ENCODE measurements at regions not wholly inside any gene's neighbourhood (a gene's known extent, or its start where the extent isn't known, plus 50 kb on each side); places are given as distances from the start of the nearest gene placed in this dataset.

DNA sequence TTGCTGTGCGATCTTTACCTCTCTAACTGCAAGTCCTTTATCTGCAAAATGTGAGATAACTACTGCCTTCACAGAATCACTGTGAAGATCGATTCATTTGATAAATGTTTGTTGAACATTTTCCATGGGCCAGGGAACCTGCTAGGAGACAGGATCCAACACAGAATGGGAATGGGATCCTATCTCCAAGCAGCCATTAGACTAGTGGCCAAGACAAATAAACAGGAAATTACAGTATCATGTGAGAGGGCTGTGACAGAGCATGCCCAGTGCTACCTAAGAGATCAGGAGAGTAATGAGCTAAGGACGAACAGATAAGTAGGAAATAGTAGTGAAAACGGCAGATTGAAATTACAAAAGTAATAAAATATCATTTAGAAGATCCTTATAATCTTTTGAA is 105.7 kb downstream of the GRIN2B start:
- Mint-ChIP-seq H3K27ac (no peak overlapping the region), H3K4me3 (no peak overlapping the region), H3K9me3 (no peaks in the 10 kb centered on the region), H3K36me3 (no peaks in the 10 kb centered on the region), H3K27me3 (no peaks in the 10 kb centered on the region), H3K4me1 (no peaks in the 10 kb centered on the region)
- DNase-seq: no peak
- CTCF ChIA-PET: interaction anchor here (1.0 kb wide), 1 partner anchor 12 kb away, joined by 3 read pairs; no protein-coding TSS in a partner anchor

GRCh38 chr12:13870255-13870654 is 111.1 kb downstream of the GRIN2B start:
- CTCF ChIA-PET: no interaction called here
- Mint-ChIP-seq H3K27ac (no peak overlapping the region), H3K4me3 (no peak overlapping the region), H3K9me3 (no peaks in the 10 kb centered on the region), H3K27me3 (no peaks in the 10 kb centered on the region), H3K4me1 (no peaks in the 10 kb centered on the region), H3K36me3 (no peaks in the 10 kb centered on the region)
- DNase-seq: no peak

GRCh38 chr12:13864081-13864673 is 117.2 kb downstream of the GRIN2B start:
- Mint-ChIP-seq H3K36me3 (no peaks in the 10 kb centered on the region), H3K27me3 (peaks cover 7% of the 10 kb centered on the region), H3K27ac (no peak overlapping the region), H3K4me1 (no peaks in the 10 kb centered on the region), H3K4me3 (no peak overlapping the region), H3K9me3 (no peaks in the 10 kb centered on the region)
- peak; percentile 69 for DNase-seq
- CTCF ChIA-PET: interaction anchor here (0.9 to 2.0 kb wide), 5 partner anchors 12 to 303 kb away, joined by 3 to 16 read pairs (median 4); no protein-coding TSS in a partner anchor

GRCh38 chr12:13857750-13858149 is 123.7 kb downstream of the GRIN2B start:
- no peaks in the 10 kb centered on the region for H3K36me3 Mint-ChIP-seq
- H3K27me3 Mint-ChIP-seq: peaks cover 1% of the 10 kb centered on the region
- CTCF ChIA-PET: no interaction called here
- no peak overlapping the region for H3K4me3 Mint-ChIP-seq
- H3K9me3 Mint-ChIP-seq: no peaks in the 10 kb centered on the region
- DNase-seq: no peak
- no peaks in the 10 kb centered on the region for H3K4me1 Mint-ChIP-seq
- no peak overlapping the region for H3K27ac Mint-ChIP-seq

- CTCF ChIA-PET: no interaction called here
- Mint-ChIP-seq H3K4me1 (no peaks in the 10 kb centered on the region), H3K36me3 (no peaks in the 10 kb centered on the region), H3K9me3 (no peaks in the 10 kb centered on the region), H3K27ac (no peak overlapping the region), H3K4me3 (no peak overlapping the region), H3K27me3 (no peaks in the 10 kb centered on the region)
- no peak for DNase-seq
Measured at GRCh38 chr12:13853471-13853870, 127.9 kb downstream of the GRIN2B start.

- H3K4me3 Mint-ChIP-seq: no peak overlapping the region
- H3K36me3 Mint-ChIP-seq: no peaks in the 10 kb centered on the region
- H3K27me3 Mint-ChIP-seq: peaks cover 4% of the 10 kb centered on the region
- H3K4me1 Mint-ChIP-seq: no peaks in the 10 kb centered on the region
- CTCF ChIA-PET: interaction anchor here (1.0 kb wide), 1 partner anchor 865 kb away, joined by 3 read pairs; no protein-coding TSS in a partner anchor
- no peak overlapping the region for H3K27ac Mint-ChIP-seq
- no peaks in the 10 kb centered on the region for H3K9me3 Mint-ChIP-seq
- DNase-seq: no peak
Measured at GRCh38 chr12:13851828-13852227, 129.6 kb downstream of the GRIN2B start.

DNA sequence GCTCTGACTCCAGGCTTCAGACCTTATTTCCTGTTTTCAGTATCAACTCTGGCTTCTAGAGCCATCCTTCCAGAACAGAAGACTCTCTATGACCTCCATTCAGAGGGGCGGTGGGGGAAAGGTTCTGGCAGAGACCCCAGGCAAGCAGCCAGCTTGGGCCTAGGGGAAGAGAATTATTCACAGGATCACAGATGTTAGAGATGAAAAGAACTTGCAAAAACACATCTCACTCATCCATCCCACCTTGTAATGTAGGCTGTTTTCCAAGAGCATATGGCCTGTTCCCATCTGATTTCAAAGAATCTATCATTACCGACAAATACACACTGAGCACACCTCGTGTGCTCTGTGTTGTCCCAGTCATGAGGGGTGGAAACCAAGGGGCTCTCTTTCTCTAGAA is 131.9 kb downstream of the GRIN2B start:
- CTCF ChIA-PET: no interaction called here
- H3K4me1 Mint-ChIP-seq: no peaks in the 10 kb centered on the region
- H3K4me3 Mint-ChIP-seq: no peak overlapping the region
- H3K27ac Mint-ChIP-seq: no peak overlapping the region
- H3K27me3 Mint-ChIP-seq: peaks cover 4% of the 10 kb centered on the region
- H3K9me3 Mint-ChIP-seq: no peaks in the 10 kb centered on the region
- no peak for DNase-seq
- H3K36me3 Mint-ChIP-seq: no peaks in the 10 kb centered on the region

DNA sequence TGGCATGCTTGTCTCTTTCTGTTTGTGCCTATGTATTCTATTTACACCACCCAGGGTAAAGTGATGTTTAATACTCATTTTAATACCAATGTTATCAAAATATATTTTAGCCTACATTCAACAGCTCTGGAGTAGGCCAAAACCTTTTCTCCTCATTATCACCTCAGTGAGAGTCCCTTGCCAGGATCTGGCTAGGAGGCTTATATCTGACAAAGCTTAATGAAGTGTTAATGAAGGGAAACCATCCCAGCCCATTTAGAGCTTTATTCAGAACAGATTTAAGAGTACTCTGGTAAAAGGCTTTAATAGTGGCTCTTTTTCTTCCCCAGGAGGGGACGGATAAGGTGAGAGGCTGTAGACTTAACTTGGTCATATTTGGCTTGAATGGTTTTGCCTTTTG is 137.6 kb downstream of the GRIN2B start:
- H3K9me3 Mint-ChIP-seq: no peaks in the 10 kb centered on the region
- no peak for DNase-seq
- H3K4me1 Mint-ChIP-seq: no peaks in the 10 kb centered on the region
- H3K27ac Mint-ChIP-seq: no peak overlapping the region
- peaks cover 4% of the 10 kb centered on the region for H3K27me3 Mint-ChIP-seq
- CTCF ChIA-PET: no interaction called here
- no peak overlapping the region for H3K4me3 Mint-ChIP-seq
- no peaks in the 10 kb centered on the region for H3K36me3 Mint-ChIP-seq

GRCh38 chr12:13841358-13841757 is 140.0 kb downstream of the GRIN2B start:
- no peaks in the 10 kb centered on the region for H3K36me3 Mint-ChIP-seq
- DNase-seq: no peak
- H3K27me3 Mint-ChIP-seq: no peaks in the 10 kb centered on the region
- H3K27ac Mint-ChIP-seq: no peak overlapping the region
- no peaks in the 10 kb centered on the region for H3K4me1 Mint-ChIP-seq
- H3K9me3 Mint-ChIP-seq: no peaks in the 10 kb centered on the region
- CTCF ChIA-PET: no interaction called here
- no peak overlapping the region for H3K4me3 Mint-ChIP-seq

DNA sequence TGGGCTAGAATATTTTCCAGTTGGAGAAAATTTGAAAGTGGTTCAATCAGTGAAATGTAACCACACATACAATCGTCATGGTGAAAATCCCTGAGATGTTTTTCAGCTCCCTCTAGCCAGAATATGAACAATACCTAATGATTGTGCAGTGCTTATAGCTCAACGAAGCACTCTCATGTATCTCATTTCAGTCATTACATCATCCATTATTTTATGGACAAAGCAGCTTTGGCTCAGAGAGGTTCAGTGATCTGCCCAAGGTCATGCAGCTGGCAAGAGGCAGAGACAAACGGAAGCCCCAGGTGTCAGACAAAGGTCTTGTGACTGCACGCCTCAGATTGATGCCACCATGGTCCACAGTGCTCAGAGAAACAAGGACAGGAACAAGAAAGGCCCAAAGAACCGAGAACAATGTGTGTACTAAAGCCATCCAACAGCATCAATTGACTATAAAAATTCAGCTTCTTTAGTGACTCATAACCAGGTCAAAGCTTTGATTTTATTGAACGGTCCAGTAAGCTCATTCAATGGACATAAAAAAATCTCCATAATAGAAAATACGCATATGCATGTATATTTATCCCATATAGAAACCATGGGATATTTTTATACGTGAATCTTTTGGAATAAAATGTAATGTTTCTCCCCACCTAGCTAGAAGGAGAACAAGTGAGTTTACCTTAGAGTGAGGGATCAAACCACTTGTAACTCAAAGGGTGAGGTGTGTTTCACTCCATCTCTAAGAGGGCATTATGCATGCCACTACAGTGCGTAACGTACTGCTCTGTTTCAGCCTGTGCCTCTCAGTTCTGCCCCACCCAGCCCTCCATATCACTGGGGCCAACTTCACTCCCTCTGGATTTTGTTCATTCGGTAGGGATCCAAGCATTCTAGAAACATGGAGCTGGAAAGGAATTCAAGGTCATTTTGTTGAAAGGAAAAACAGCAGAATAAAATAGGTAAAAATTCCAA is 141.8 kb downstream of the GRIN2B start:
- no peaks in the 10 kb centered on the region for H3K36me3 Mint-ChIP-seq
- no peaks in the 10 kb centered on the region for H3K27me3 Mint-ChIP-seq
- H3K4me3 Mint-ChIP-seq: no peak overlapping the region
- H3K4me1 Mint-ChIP-seq: no peaks in the 10 kb centered on the region
- CTCF ChIA-PET: no interaction called here
- no peak for DNase-seq
- no peaks in the 10 kb centered on the region for H3K9me3 Mint-ChIP-seq
- no peak overlapping the region for H3K27ac Mint-ChIP-seq

- H3K4me3 Mint-ChIP-seq: no peak overlapping the region
- CTCF ChIA-PET: no interaction called here
Measured at GRCh38 chr12:13836099-13836498, 145.3 kb downstream of the GRIN2B start.

DNA sequence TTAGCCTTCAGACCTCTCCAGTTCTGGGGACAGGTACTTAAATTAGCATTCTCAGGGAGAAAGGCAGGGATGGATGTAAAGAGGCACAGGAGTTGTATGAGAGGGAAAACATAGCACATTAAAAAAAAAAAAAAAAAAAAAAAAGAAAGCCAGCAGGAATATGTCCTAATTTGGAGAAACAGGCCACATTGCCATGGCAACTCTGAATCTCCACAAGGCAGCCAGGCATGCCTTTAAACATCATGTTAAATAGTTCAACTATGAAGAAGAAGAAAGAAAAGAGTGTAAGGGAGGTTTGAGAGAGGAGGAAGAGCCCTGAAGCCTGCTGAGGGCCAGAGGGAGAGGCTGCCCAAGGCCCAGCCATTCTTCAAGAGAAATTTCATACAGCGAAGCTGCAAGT is 145.8 kb downstream of the GRIN2B start:
- Mint-ChIP-seq H3K27ac (no peak overlapping the region), H3K27me3 (no peaks in the 10 kb centered on the region), H3K4me3 (no peak overlapping the region), H3K36me3 (no peaks in the 10 kb centered on the region), H3K4me1 (no peaks in the 10 kb centered on the region), H3K9me3 (no peaks in the 10 kb centered on the region)
- CTCF ChIA-PET: no interaction called here
- no peak for DNase-seq

More at GRCh38 chr12:13836099-13836498, 145.3 kb downstream of the GRIN2B start:
- no peak for DNase-seq
- Mint-ChIP-seq H3K27me3 (no peaks in the 10 kb centered on the region), H3K4me1 (no peaks in the 10 kb centered on the region), H3K9me3 (no peaks in the 10 kb centered on the region), H3K36me3 (no peaks in the 10 kb centered on the region), H3K27ac (no peak overlapping the region)

DNA sequence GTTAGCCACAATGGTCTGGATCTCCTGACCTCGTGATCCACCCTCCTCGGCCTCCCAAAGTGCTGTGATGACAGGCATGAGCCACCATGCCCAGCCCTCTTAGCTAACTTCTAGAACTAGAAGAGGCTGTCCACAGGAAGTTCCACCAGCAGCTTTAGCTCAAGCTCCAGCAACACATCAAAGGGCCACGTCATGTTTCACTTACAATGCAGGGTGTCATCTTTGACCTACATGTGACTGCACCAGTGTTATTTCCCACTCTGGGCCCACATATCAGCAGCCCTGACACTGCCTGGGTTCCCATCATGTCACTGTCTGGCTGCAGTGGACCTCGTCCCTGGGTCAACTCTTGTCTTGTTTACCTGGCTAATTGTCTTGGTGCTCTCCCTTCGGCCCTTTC is 147.2 kb downstream of the GRIN2B start:
- Mint-ChIP-seq H3K27ac (no peak overlapping the region), H3K36me3 (no peaks in the 10 kb centered on the region), H3K27me3 (no peaks in the 10 kb centered on the region), H3K4me3 (no peak overlapping the region), H3K4me1 (no peaks in the 10 kb centered on the region), H3K9me3 (no peaks in the 10 kb centered on the region)
- no peak for DNase-seq
- CTCF ChIA-PET: no interaction called here

DNA sequence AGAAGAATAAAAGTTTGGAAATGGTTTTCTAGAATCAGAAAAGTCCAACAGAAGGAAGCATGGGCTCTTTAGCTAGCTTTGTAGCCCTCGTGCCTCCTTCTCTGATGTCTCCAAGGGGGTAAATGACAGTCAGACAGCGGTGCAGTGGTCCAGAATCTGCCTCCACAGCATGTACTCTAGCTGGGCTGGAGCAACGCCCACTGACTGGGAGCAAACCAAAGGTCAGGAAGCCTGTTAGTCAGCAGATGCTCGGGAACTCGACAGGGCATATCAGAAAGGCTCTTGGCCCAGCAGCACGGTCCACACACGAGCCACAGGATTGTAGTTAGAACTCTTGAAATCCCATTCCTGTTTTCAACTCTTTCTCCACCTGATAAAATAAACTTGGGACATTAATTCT is 164.3 kb downstream of the GRIN2B start:
- Mint-ChIP-seq H3K36me3 (no peaks in the 10 kb centered on the region), H3K4me1 (no peaks in the 10 kb centered on the region), H3K9me3 (no peaks in the 10 kb centered on the region)

DNA sequence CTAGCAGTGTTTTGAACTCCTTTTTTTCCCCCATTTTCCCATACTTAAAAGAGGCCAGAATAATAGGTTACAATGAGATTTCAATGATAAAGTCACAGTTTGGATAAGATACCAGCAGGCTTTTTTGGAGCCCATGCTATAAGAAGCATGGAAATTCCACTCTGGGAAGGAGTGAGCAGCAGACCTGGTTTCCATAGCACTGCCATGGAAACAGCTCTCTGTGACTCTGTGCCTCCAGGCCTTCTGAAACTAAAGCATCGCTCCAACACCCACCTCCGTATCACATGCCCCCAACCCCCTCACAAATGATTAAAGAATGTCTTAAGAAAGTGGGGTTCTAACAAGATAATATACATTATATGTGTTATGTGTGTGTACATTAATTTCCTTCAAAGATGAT is 165.0 kb downstream of the GRIN2B start:
- Mint-ChIP-seq H3K36me3 (no peaks in the 10 kb centered on the region), H3K4me1 (no peaks in the 10 kb centered on the region), H3K27me3 (peaks cover 4% of the 10 kb centered on the region), H3K9me3 (no peaks in the 10 kb centered on the region), H3K4me3 (no peak overlapping the region), H3K27ac (no peak overlapping the region)
- CTCF ChIA-PET: no interaction called here
- DNase-seq: no peak

More for the DNA sequence above, 164.3 kb downstream of the GRIN2B start:
- no peak overlapping the region for H3K27ac Mint-ChIP-seq
- H3K4me3 Mint-ChIP-seq: no peak overlapping the region
- DNase-seq: no peak
- CTCF ChIA-PET: no interaction called here
- H3K27me3 Mint-ChIP-seq: peaks cover 4% of the 10 kb centered on the region

Measured in activated naive CD4-positive, alpha-beta T cell treated with anti-CD3 and anti-CD28 coated beads, Interleukin-2, amount 10 ng/mL, durations not matched to agents 7 days and 5 days (primary cell).